Left renal cortex interstitium (tissue), 4 donors: ENCODE measurements at regions not wholly inside any gene's neighbourhood (a gene's known extent, or its start where the extent isn't known, plus 50 kb on each side); places are given as distances from the start of the nearest gene placed in this dataset.
"Not testable (repeated sequence)": the region's sequence is repeated elsewhere in the genome, so short reads cannot be mapped to it uniquely, and the experiment has no call there.

ENCODE experiments used
- DNase-seq, 4 donors: peaks; one replicate each; pipeline ENCODE4 v3.0.0-alpha.2; 2013; ENCODE audit warnings: low read depth in 4 of 4, low spot score in 2 of 4, missing footprints in 1 of 4

GRCh38 chr16:22651111-22651817, 140.6 kb downstream of the NPIPB5 start:
- DNase-seq: not testable (repeated sequence)

- DNase-seq: no peak
Observed at GRCh38 chr16:22652463-22652845, 141.8 kb downstream of the NPIPB5 start.

- no peak for DNase-seq
Observed at GRCh38 chr16:22653876-22654275, 143.2 kb downstream of the NPIPB5 start.

GRCh38 chr16:22656573-22656972, 145.9 kb downstream of the NPIPB5 start:
- not testable (repeated sequence) for DNase-seq

- DNase-seq: no peak
Observed at GRCh38 chr16:22659933-22660332, 149.2 kb downstream of the NPIPB5 start.

- no peak for DNase-seq
Observed at GRCh38 chr16:22660441-22661160, 149.9 kb downstream of the NPIPB5 start.

- no peak for DNase-seq
Observed at GRCh38 chr16:22661161-22661647, 150.5 kb downstream of the NPIPB5 start.

- not testable (repeated sequence) for DNase-seq
Observed at GRCh38 chr16:22662958-22663357, 151.0 kb upstream of the HS3ST2 start.

GRCh38 chr16:22663389-22664064, 150.4 kb upstream of the HS3ST2 start:
- no peak for DNase-seq

GRCh38 chr16:22664132-22664531, 149.8 kb upstream of the HS3ST2 start:
- DNase-seq: no peak

GRCh38 chr16:22664561-22664997, 149.4 kb upstream of the HS3ST2 start:
- no peak for DNase-seq

- DNase-seq: no peak
Observed at GRCh38 chr16:22665048-22665797, 148.7 kb upstream of the HS3ST2 start.

- DNase-seq: no peak
Observed at GRCh38 chr16:22665803-22666202, 148.2 kb upstream of the HS3ST2 start.

GRCh38 chr16:22668318-22668717, 145.6 kb upstream of the HS3ST2 start:
- no peak for DNase-seq

- DNase-seq: no peak
Observed at GRCh38 chr16:22670044-22670536, 143.9 kb upstream of the HS3ST2 start.

GRCh38 chr16:22670551-22671041, 143.4 kb upstream of the HS3ST2 start:
- DNase-seq: no peak

GRCh38 chr16:22671301-22672076, 142.5 kb upstream of the HS3ST2 start:
- no peak for DNase-seq

- DNase-seq: no peak
Observed at GRCh38 chr16:22672830-22673210, 141.1 kb upstream of the HS3ST2 start.

GRCh38 chr16:22673421-22673831, 140.5 kb upstream of the HS3ST2 start:
- DNase-seq: no peak

- DNase-seq: no peak
Observed at GRCh38 chr16:22674832-22675191, 139.2 kb upstream of the HS3ST2 start.
